ENCODE measurements at regions not wholly inside any gene's neighbourhood (a gene's known extent, or its start where the extent isn't known, plus 50 kb on each side); places are given as distances from the start of the nearest gene placed in this dataset.

DNA sequence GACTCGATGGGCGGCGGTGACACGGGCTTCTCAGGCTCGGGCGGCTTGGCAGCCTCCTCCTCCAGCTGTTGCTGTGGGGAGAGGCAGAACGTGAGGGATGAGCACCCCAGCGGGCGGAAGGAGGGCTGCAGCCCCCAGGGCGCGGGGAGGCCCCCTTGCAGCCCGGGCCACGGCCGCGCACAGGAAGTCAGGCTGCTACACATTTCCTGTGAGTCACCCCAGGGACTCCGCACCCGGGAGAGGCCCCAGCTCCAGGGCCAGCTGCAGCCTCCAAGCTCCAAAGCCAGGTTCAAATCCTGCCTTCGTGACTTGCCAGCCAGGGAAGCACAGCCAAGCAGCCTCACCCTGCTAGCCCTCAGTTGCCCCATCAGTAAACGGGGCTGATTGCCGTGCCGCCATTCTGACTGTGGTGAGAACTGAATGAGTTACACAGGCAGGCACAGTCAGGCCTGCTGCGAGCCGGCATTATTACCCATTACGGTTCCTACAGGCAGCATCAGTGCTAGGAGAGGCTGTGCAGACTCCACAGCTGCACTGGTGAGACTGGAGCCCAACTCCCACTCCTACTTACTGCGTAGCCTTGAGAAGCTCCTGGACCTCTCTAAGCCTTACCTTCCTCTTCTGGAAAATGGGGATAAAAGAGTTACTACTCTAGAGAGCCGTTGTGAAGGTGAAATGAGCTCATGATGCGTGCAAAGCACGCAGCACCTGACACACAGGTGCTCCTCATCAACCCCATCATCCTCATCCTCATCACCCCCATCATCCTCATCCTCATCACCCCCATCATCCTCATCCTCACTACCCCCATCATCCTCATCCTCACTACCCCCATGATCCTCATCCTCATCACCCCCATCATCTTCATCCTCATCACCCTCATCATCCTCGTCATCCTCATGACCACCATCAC lies 100.9 kb downstream of the NCOR2 start:
- peaks cover 46% of the 10 kb centered on the region for H3K4me1 ChIP-seq (ENCODE audit: control insufficient read depth, insufficient read depth, low read length)
- H3K27ac ChIP-seq (ENCODE audit: low read length): peak overlapping the region; percentile 47
- H3K4me3 ChIP-seq (ENCODE audit: low read length): peak overlapping the region; percentile 8
- peaks cover 80% of the 10 kb centered on the region for H3K36me3 ChIP-seq (ENCODE audit: control insufficient read depth, insufficient read depth, low read length)
- 35% methylated on average over 27 of the region's 29 CpGs for WGBS (ENCODE audit: insufficient coverage)
- H3K27me3 ChIP-seq (ENCODE audit: control insufficient read depth, insufficient read depth, low read length): no peaks in the 10 kb centered on the region
- H3K9me3 ChIP-seq (replicated peaks; ENCODE audit: control insufficient read depth, low read depth, low read length): peaks cover 14% of the 10 kb centered on the region
- peak; percentile 87 for DNase-seq

GRCh38 chr12:124465473-124465872 lies 101.9 kb downstream of the NCOR2 start:
- Histone ChIP-seq H3K4me3 (ENCODE audit: low read length) (peak overlapping the region; percentile 8), H3K4me1 (ENCODE audit: control insufficient read depth, insufficient read depth, low read length) (peaks cover 39% of the 10 kb centered on the region), H3K9me3 (replicated peaks; ENCODE audit: control insufficient read depth, low read depth, low read length) (peaks cover 14% of the 10 kb centered on the region), H3K27ac (ENCODE audit: low read length) (peak overlapping the region; percentile 47), H3K36me3 (ENCODE audit: control insufficient read depth, insufficient read depth, low read length) (peaks cover 80% of the 10 kb centered on the region), H3K27me3 (ENCODE audit: control insufficient read depth, insufficient read depth, low read length) (no peaks in the 10 kb centered on the region)
- DNase-seq: no peak
- 92% methylated on average over 1 of the region's 1 CpG for WGBS (ENCODE audit: insufficient coverage)

DNA sequence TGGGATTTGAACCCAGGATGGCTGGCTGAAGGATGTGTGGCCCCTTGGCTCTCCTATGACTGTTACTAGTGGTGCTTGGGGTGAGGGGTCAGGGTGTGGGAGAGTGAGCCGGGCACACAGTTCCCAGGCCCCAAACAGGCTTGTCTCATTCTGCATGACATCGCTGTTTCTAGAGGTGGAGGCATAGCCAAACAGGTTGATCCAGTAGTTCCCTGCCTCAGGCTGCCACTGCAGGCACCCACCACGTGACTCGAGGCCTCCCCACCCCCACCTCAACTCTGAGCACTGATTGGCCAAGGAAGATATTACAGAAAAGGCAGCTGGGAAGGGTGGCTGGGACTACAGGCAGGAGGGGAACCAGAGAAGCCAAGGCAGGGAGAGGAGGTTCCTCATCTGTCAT lies 102.6 kb downstream of the NCOR2 start:
- H3K4me3 ChIP-seq (ENCODE audit: low read length): no peak overlapping the region
- peaks cover 39% of the 10 kb centered on the region for H3K4me1 ChIP-seq (ENCODE audit: control insufficient read depth, insufficient read depth, low read length)
- WGBS (ENCODE audit: insufficient coverage): no CpG with 5 or more reads among the region's 4 CpGs
- H3K36me3 ChIP-seq (ENCODE audit: control insufficient read depth, insufficient read depth, low read length): peaks cover 80% of the 10 kb centered on the region
- no peaks in the 10 kb centered on the region for H3K27me3 ChIP-seq (ENCODE audit: control insufficient read depth, insufficient read depth, low read length)
- H3K9me3 ChIP-seq (replicated peaks; ENCODE audit: control insufficient read depth, low read depth, low read length): peaks cover 14% of the 10 kb centered on the region
- H3K27ac ChIP-seq (ENCODE audit: low read length): no peak overlapping the region
- no peak for DNase-seq

GRCh38 chr12:124464062-124464461 lies 103.3 kb downstream of the NCOR2 start:
- no peaks in the 10 kb centered on the region for H3K27me3 ChIP-seq (ENCODE audit: control insufficient read depth, insufficient read depth, low read length)
- H3K27ac ChIP-seq (ENCODE audit: low read length): no peak overlapping the region
- 7% methylated on average over 4 of the region's 4 CpGs for WGBS (ENCODE audit: insufficient coverage)
- H3K9me3 ChIP-seq (replicated peaks; ENCODE audit: control insufficient read depth, low read depth, low read length): peaks cover 8% of the 10 kb centered on the region
- H3K4me3 ChIP-seq (ENCODE audit: low read length): no peak overlapping the region
- DNase-seq: peak; percentile 84
- peaks cover 80% of the 10 kb centered on the region for H3K36me3 ChIP-seq (ENCODE audit: control insufficient read depth, insufficient read depth, low read length)
- H3K4me1 ChIP-seq (ENCODE audit: control insufficient read depth, insufficient read depth, low read length): peaks cover 39% of the 10 kb centered on the region

- peaks cover 7% of the 10 kb centered on the region for H3K9me3 ChIP-seq (replicated peaks; ENCODE audit: control insufficient read depth, low read depth, low read length)
- peaks cover 44% of the 10 kb centered on the region for H3K4me1 ChIP-seq (ENCODE audit: control insufficient read depth, insufficient read depth, low read length)
- H3K36me3 ChIP-seq (ENCODE audit: control insufficient read depth, insufficient read depth, low read length): peaks cover 81% of the 10 kb centered on the region
- peak overlapping the region; percentile 51 for H3K27ac ChIP-seq (ENCODE audit: low read length)
- WGBS (ENCODE audit: insufficient coverage): 31% methylated on average over 16 of the region's 23 CpGs
- no peak overlapping the region for H3K4me3 ChIP-seq (ENCODE audit: low read length)
- DNase-seq: peak; percentile 53
- no peaks in the 10 kb centered on the region for H3K27me3 ChIP-seq (ENCODE audit: control insufficient read depth, insufficient read depth, low read length)
Measured at GRCh38 chr12:124463341-124463921, 104.0 kb downstream of the NCOR2 start.

GRCh38 chr12:124462750-124463149 lies 104.7 kb downstream of the NCOR2 start:
- Histone ChIP-seq H3K36me3 (ENCODE audit: control insufficient read depth, insufficient read depth, low read length) (peaks cover 84% of the 10 kb centered on the region), H3K4me1 (ENCODE audit: control insufficient read depth, insufficient read depth, low read length) (peaks cover 51% of the 10 kb centered on the region), H3K27me3 (ENCODE audit: control insufficient read depth, insufficient read depth, low read length) (no peaks in the 10 kb centered on the region), H3K4me3 (ENCODE audit: low read length) (no peak overlapping the region), H3K27ac (ENCODE audit: low read length) (peak overlapping the region; percentile 51), H3K9me3 (replicated peaks; ENCODE audit: control insufficient read depth, low read depth, low read length) (peaks cover 7% of the 10 kb centered on the region)
- no peak for DNase-seq
- 56% methylated on average over 9 of the region's 9 CpGs for WGBS (ENCODE audit: insufficient coverage)

GRCh38 chr12:124461851-124462623 lies 105.4 kb downstream of the NCOR2 start:
- WGBS (ENCODE audit: insufficient coverage): 73% methylated on average over 21 of the region's 22 CpGs
- Histone ChIP-seq H3K9me3 (replicated peaks; ENCODE audit: control insufficient read depth, low read depth, low read length) (peaks cover 7% of the 10 kb centered on the region), H3K27ac (ENCODE audit: low read length) (no peak overlapping the region), H3K4me3 (ENCODE audit: low read length) (no peak overlapping the region), H3K4me1 (ENCODE audit: control insufficient read depth, insufficient read depth, low read length) (peaks cover 58% of the 10 kb centered on the region), H3K27me3 (ENCODE audit: control insufficient read depth, insufficient read depth, low read length) (no peaks in the 10 kb centered on the region), H3K36me3 (ENCODE audit: control insufficient read depth, insufficient read depth, low read length) (peaks cover 84% of the 10 kb centered on the region)
- no peak for DNase-seq

- 88% methylated on average over 14 of the region's 17 CpGs for WGBS (ENCODE audit: insufficient coverage)
- Histone ChIP-seq H3K4me3 (ENCODE audit: low read length) (no peak overlapping the region), H3K36me3 (ENCODE audit: control insufficient read depth, insufficient read depth, low read length) (peaks cover 82% of the 10 kb centered on the region)
Measured at GRCh38 chr12:124461241-124461673, 106.2 kb downstream of the NCOR2 start.

DNA sequence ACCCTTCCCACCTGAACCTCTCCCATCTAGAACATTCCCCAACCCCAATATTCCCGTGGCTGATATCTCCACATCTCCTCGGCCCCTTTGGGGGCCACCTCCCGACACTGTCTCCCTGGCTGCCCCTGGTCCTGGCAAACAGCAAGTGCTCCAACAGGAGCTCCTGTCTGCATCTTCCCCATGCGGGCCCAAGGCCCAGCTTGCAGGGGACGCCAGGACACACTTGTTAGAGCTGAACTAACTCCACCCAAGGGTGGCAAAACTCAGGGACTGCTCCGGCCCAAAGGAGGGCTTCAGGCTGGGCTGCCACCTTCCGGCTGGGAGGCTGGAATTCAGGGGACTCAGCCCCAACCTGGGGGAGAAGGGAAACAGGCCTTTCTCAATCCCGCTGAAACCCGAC lies 106.6 kb downstream of the NCOR2 start:
- H3K4me3 ChIP-seq (ENCODE audit: low read length): no peak overlapping the region
- WGBS (ENCODE audit: insufficient coverage): 82% methylated on average over 6 of the region's 9 CpGs
- peaks cover 82% of the 10 kb centered on the region for H3K36me3 ChIP-seq (ENCODE audit: control insufficient read depth, insufficient read depth, low read length)
- H3K27ac ChIP-seq (ENCODE audit: low read length): no peak overlapping the region
- no peak for DNase-seq
- H3K9me3 ChIP-seq (replicated peaks; ENCODE audit: control insufficient read depth, low read depth, low read length): peaks cover 7% of the 10 kb centered on the region
- H3K4me1 ChIP-seq (ENCODE audit: control insufficient read depth, insufficient read depth, low read length): peaks cover 58% of the 10 kb centered on the region
- no peaks in the 10 kb centered on the region for H3K27me3 ChIP-seq (ENCODE audit: control insufficient read depth, insufficient read depth, low read length)

More at GRCh38 chr12:124461241-124461673, 106.2 kb downstream of the NCOR2 start:
- H3K9me3 ChIP-seq (replicated peaks; ENCODE audit: control insufficient read depth, low read depth, low read length): peaks cover 7% of the 10 kb centered on the region
- H3K4me1 ChIP-seq (ENCODE audit: control insufficient read depth, insufficient read depth, low read length): peaks cover 58% of the 10 kb centered on the region
- H3K27ac ChIP-seq (ENCODE audit: low read length): no peak overlapping the region
- H3K27me3 ChIP-seq (ENCODE audit: control insufficient read depth, insufficient read depth, low read length): no peaks in the 10 kb centered on the region
- DNase-seq: no peak
